NOMO-1 treated with dmso at 0.1 percent for 144 hours (cell line): ENCODE measurements at regions not wholly inside any gene's neighbourhood (a gene's known extent, or its start where the extent isn't known, plus 50 kb on each side); places are given as distances from the start of the nearest gene placed in this dataset.

Source experiments
- DNase-seq: peaks from one replicate; lab custom pipeline; 2025; ENCODE audit not compliant: unreplicated experiment; lab: John Stamatoyannopoulos, UW

GRCh38 chr6:121810158-121811032 is 374.9 kb downstream of the GJA1 start:
- no peak for DNase-seq

- no peak for DNase-seq
These were observed 375.7 kb downstream of the GJA1 start for GRCh38 chr6:121811106-121811505.

GRCh38 chr6:121816361-121816760 is 380.9 kb downstream of the GJA1 start:
- DNase-seq, result no peak

GRCh38 chr6:121816906-121817540 is 381.6 kb downstream of the GJA1 start:
- DNase-seq, result no peak

- DNase-seq, result no peak
These were observed 388.0 kb downstream of the GJA1 start for GRCh38 chr6:121823437-121823851.

GRCh38 chr6:121826156-121826810 is 390.8 kb downstream of the GJA1 start:
- no peak for DNase-seq

GRCh38 chr6:121828146-121828886 is 392.9 kb downstream of the GJA1 start:
- no peak for DNase-seq

GRCh38 chr6:121830736-121831135 is 395.3 kb downstream of the GJA1 start:
- no peak for DNase-seq

GRCh38 chr6:121835662-121836061 is 400.2 kb downstream of the GJA1 start:
- no peak for DNase-seq

GRCh38 chr6:121837545-121838229 is 402.2 kb downstream of the GJA1 start:
- no peak for DNase-seq

GRCh38 chr6:121838842-121839241 is 403.4 kb downstream of the GJA1 start:
- no peak for DNase-seq

GRCh38 chr6:121839896-121840295 is 404.4 kb downstream of the GJA1 start:
- DNase-seq, result no peak

- DNase-seq, result no peak
These were observed 409.5 kb downstream of the GJA1 start for GRCh38 chr6:121844898-121845297.

- no peak for DNase-seq
These were observed 412.5 kb downstream of the GJA1 start for GRCh38 chr6:121847806-121848522.

GRCh38 chr6:121848523-121849255 is 413.2 kb downstream of the GJA1 start:
- no peak for DNase-seq

- no peak for DNase-seq
These were observed 414.0 kb downstream of the GJA1 start for GRCh38 chr6:121849477-121849876.

- no peak for DNase-seq
These were observed 415.6 kb downstream of the GJA1 start for GRCh38 chr6:121851056-121851455.

- no peak for DNase-seq
These were observed 418.2 kb downstream of the GJA1 start for GRCh38 chr6:121853686-121854085.

GRCh38 chr6:121855521-121855920 is 420.1 kb downstream of the GJA1 start:
- DNase-seq, result no peak
